HepG2 (cell line): ENCODE measurements at regions not wholly inside any gene's neighbourhood (a gene's known extent, or its start where the extent isn't known, plus 50 kb on each side); places are given as distances from the start of the nearest gene placed in this dataset.

Experiments
- ATAC-seq: fragments of 200-7000 bp; cut with Tn5 transposase; 3 replicates; pipeline ENCODE4 v1.9.1; 2020; ENCODE audit warnings: mild to moderate bottlenecking, moderate library complexity
- BruUV-seq: library from RNA; stranded (reverse); fragments of 400-500 nt; replicated peaks from 2 replicates; lab custom pipeline; 2021; lab: Mats Ljungman, UMichigan
- CTCF ChIA-PET: fragments of 300-600 bp; formaldehyde crosslinking; extraction: SDS; loops from one replicate; lab custom pipeline; 2021; ENCODE audit warnings: low total read pairs, inconsistent platforms, low intra/inter-chr PET ratio; lab: Yijun Ruan, JAX
- POLR2A ChIA-PET: fragments of 350-600 bp; sonication (Branson Sonifier 250); formaldehyde crosslinking; loops from one replicate; lab custom pipeline; 2020; ENCODE audit warnings: antibody characterized with exemption, inconsistent platforms; lab: Yijun Ruan, JAX
- DNase-seq: peaks from one replicate; pipeline ENCODE4 v3.0.0-alpha.2; 2015; ENCODE audit warnings: low spot score
- FAIRE-seq: peaks from 3 replicates; lab custom pipeline; 2011; peaks lifted over from hg19 to GRCh38; lab: Jason Lieb, UNC
- H2AFZ ChIP-seq: one replicate; pipeline ENCODE4 v1.6.1; 2011; ENCODE audit warnings: low read length, inconsistent platforms
- H3K27ac ChIP-seq: fragments of 300-600 bp; 3 replicates; pipeline ENCODE4 v1.8.0; 2011; ENCODE audit warnings: mixed run types, mild to moderate bottlenecking, mixed read lengths, low read length, inconsistent platforms; ENCODE audit not compliant: insufficient read depth; ENCODE audit errors: extremely low read length
- H3K27me3 ChIP-seq, 2 experiments: fragments of 200-600 bp in 1 of 2; 2 replicates in 1 of 2; 3 replicates in 1 of 2; pipeline versions ENCODE4 v1.6.0 to v1.8.0; 2011; ENCODE audit warnings: low read length in 2 of 2, mild to moderate bottlenecking in 2 of 2, moderate library complexity in 2 of 2, inconsistent platforms in 1 of 2; ENCODE audit not compliant: insufficient read depth in 2 of 2, control insufficient read depth in 1 of 2
- H3K36me3 ChIP-seq, 2 experiments: fragments of 200-600 bp in 1 of 2; replicated peaks in 1 of 2; 2 replicates in 1 of 2; 3 replicates in 1 of 2; pipeline versions ENCODE4 v1.5.1 to v1.8.0; 2011; ENCODE audit warnings: low read length in 2 of 2, inconsistent platforms in 1 of 2; ENCODE audit not compliant: insufficient read depth in 2 of 2, control insufficient read depth in 1 of 2
- H3K4me1 ChIP-seq: 2 replicates; pipeline ENCODE4 v1.5.1; 2012; ENCODE audit warnings: low read length, inconsistent platforms; ENCODE audit not compliant: insufficient read depth
- H3K4me2 ChIP-seq: 2 replicates; pipeline ENCODE4 v1.6.0; 2011; ENCODE audit warnings: low read depth, low read length, inconsistent platforms
- H3K4me3 ChIP-seq, 3 experiments: fragments of 200-600 bp in 1 of 3; sonication (generic), shearing (Covaris generic) in 1 of 3; replicated peaks in 1 of 3; 2 replicates each; pipeline ENCODE4 v1.5.1; 2011 to 2016; ENCODE audit warnings: low read length in 3 of 3, inconsistent platforms in 2 of 3, low read depth in 2 of 3, mild to moderate bottlenecking in 2 of 3, control low read depth in 1 of 3, mixed read lengths in 1 of 3; ENCODE audit not compliant: insufficient read depth in 1 of 3
- H3K79me2 ChIP-seq: one replicate; pipeline ENCODE4 v1.6.1; 2011; ENCODE audit warnings: low read length, inconsistent platforms; ENCODE audit not compliant: insufficient read depth
- H3K9ac ChIP-seq: 2 replicates; pipeline ENCODE4 v1.6.0; 2011; ENCODE audit warnings: mild to moderate bottlenecking, low read depth, low read length, inconsistent platforms; ENCODE audit not compliant: insufficient read depth
- H3K9me3 ChIP-seq: 2 replicates; pipeline ENCODE4 v1.5.1; 2012; ENCODE audit warnings: mild to moderate bottlenecking, low read length
- H4K20me1 ChIP-seq: 2 replicates; pipeline ENCODE4 v1.6.0; 2011; ENCODE audit warnings: inconsistent platforms, mild to moderate bottlenecking, low read length, moderate library complexity; ENCODE audit not compliant: insufficient read depth
- ARNT ChIP-seq: fragments of 450-650 bp; IDR thresholded peaks from 2 replicates; pipeline ENCODE4 v1.6.1; 2017
- CENPT ChIP-seq: sonication (generic); formaldehyde crosslinking; IDR thresholded peaks from 2 replicates; pipeline ENCODE4 v1.8.0; 2022; ENCODE audit warnings: low read depth, mild to moderate bottlenecking, moderate library complexity, missing genetic modification reagents
- CENPX ChIP-seq: sonication (generic); formaldehyde crosslinking; IDR thresholded peaks from 2 replicates; pipeline ENCODE4 v1.9.0; 2021; ENCODE audit warnings: mild to moderate bottlenecking, missing genetic modification reagents, moderate library complexity
- IKZF1 ChIP-seq: fragments of 450-650 bp; IDR thresholded peaks from 2 replicates; pipeline ENCODE4 v1.7.1; 2016
- IKZF4 ChIP-seq: sonication (generic); formaldehyde crosslinking; IDR thresholded peaks from 2 replicates; pipeline ENCODE4 v1.5.1; 2020; ENCODE audit warnings: borderline replicate concordance, mild to moderate bottlenecking, low read depth, missing genetic modification reagents; ENCODE audit errors: not compliant biosample characterization
- KLF9 ChIP-seq: IDR thresholded peaks from 2 replicates; pipeline ENCODE4 v1.6.1; 2016; ENCODE audit warnings: low read depth
- NFKBIZ ChIP-seq: IDR thresholded peaks from 2 replicates; pipeline ENCODE4 v1.6.1; 2018; ENCODE audit warnings: missing genetic modification reagents, missing compliant biosample characterization
- SIN3B ChIP-seq: fragments of 150-350 bp; IDR thresholded peaks from 2 replicates; pipeline ENCODE4 v1.6.1; 2014; ENCODE audit warnings: low read length
- SMAD3 ChIP-seq: sonication (generic); formaldehyde crosslinking; IDR thresholded peaks from 2 replicates; pipeline ENCODE4 v1.4.0; 2020; ENCODE audit warnings: missing genetic modification reagents
- ZNF224 ChIP-seq: sonication (generic); formaldehyde crosslinking; IDR thresholded peaks from 2 replicates; pipeline ENCODE4 v1.5.0; 2020; ENCODE audit warnings: mild to moderate bottlenecking, missing genetic modification reagents
- ZNF790 ChIP-seq: sonication (generic); formaldehyde crosslinking; IDR thresholded peaks from 2 replicates; pipeline ENCODE4 v1.8.0; 2022; ENCODE audit warnings: missing genetic modification reagents, mild to moderate bottlenecking, borderline replicate concordance
- WGBS: methylation state at CpG from one replicate; pipeline ENCODE4 v1.1.6; 2017; ENCODE audit warnings: low lambda C conversion rate; 5-methylcytosine and 5-hydroxymethylcytosine counted together
- in situ Hi-C: cut with HindIII; loops from 2 replicates; pipeline ENCODE4 v1.10.0; 2017; ENCODE audit warnings: low pct_unique_long_range_greater_than_20kb; ENCODE audit not compliant: extremely low pct_ligation_motif_present
- intact Hi-C: fragments of 100-400 bp; cut with micrococcal nuclease; formaldehyde crosslinking; loops from one replicate; pipeline ENCODE4 v1.10.0; 2022; ENCODE audit not compliant: unreplicated experiment
- TF ChIP-seq, protein P1 (sequence below): sonication (generic); formaldehyde crosslinking; IDR thresholded peaks from 2 replicates; pipeline ENCODE4 v1.5.1; 2020; ENCODE audit warnings: missing genetic modification reagents, mild to moderate bottlenecking, borderline replicate concordance
- TF ChIP-seq, protein P2 (sequence below): IDR thresholded peaks from 2 replicates; pipeline ENCODE4 v1.6.1; 2016; ENCODE audit warnings: control low read depth
- TF ChIP-seq, protein P3 (sequence below): sonication (generic); formaldehyde crosslinking; IDR thresholded peaks from 2 replicates; pipeline ENCODE4 v1.5.1; 2020; ENCODE audit warnings: mild to moderate bottlenecking, missing genetic modification reagents, moderate library complexity

DNA sequence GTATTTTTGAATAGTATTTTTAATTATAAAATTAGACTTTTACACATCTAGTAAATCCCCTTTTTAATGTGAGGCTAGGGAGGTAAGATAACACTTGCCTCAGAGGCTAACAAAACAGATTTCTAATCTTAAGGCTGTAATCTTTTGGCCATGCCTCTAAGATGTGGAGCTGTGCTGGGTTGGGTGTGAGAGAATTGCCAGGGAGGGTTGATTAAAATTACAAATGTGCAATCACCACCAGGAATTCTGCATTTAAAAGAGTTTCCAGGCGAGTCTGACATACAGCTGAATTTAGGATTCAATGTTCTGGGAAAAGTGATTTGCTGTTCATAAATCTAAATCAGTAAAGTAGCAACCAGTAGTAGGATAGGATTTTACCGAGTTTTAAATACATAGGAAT lies 73.3 kb downstream of the NUDT12 start:
- Histone ChIP-seq H2AFZ (no peak overlapping the region), H3K79me2 (no peaks in the 10 kb centered on the region), H3K9ac (no peak overlapping the region), H3K27ac (no peak overlapping the region), H3K4me1 (no peaks in the 10 kb centered on the region), H3K36me3 (no peaks in the 10 kb centered on the region), H3K9me3 (no peaks in the 10 kb centered on the region), H3K27me3 (no peaks in the 10 kb centered on the region), H3K4me2 (no peak overlapping the region), H3K4me3 (no peak overlapping the region), H4K20me1 (no peaks in the 10 kb centered on the region)
- TF ChIP-seq SMAD3 (CRISPR knock-in tag): no peak
- TF ChIP-seq IKZF1: no peak
- no peak for TF ChIP-seq ARNT
- TF ChIP-seq SIN3B: no peak
- TF ChIP-seq, protein P1, sequence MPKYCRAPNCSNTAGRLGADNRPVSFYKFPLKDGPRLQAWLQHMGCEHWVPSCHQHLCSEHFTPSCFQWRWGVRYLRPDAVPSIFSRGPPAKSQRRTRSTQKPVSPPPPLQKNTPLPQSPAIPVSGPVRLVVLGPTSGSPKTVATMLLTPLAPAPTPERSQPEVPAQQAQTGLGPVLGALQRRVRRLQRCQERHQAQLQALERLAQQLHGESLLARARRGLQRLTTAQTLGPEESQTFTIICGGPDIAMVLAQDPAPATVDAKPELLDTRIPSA (CRISPR knock-in tag): no peak
- no peak for TF ChIP-seq KLF9 (CRISPR knock-in tag)
- TF ChIP-seq ZNF790 (CRISPR knock-in tag): no peak
- TF ChIP-seq, protein P2, sequence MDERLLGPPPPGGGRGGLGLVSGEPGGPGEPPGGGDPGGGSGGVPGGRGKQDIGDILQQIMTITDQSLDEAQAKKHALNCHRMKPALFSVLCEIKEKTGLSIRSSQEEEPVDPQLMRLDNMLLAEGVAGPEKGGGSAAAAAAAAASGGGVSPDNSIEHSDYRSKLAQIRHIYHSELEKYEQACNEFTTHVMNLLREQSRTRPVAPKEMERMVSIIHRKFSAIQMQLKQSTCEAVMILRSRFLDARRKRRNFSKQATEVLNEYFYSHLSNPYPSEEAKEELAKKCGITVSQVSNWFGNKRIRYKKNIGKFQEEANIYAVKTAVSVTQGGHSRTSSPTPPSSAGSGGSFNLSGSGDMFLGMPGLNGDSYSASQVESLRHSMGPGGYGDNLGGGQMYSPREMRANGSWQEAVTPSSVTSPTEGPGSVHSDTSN: no peak
- no peak for TF ChIP-seq NFKBIZ (CRISPR knock-in tag)
- TF ChIP-seq, protein P3, sequence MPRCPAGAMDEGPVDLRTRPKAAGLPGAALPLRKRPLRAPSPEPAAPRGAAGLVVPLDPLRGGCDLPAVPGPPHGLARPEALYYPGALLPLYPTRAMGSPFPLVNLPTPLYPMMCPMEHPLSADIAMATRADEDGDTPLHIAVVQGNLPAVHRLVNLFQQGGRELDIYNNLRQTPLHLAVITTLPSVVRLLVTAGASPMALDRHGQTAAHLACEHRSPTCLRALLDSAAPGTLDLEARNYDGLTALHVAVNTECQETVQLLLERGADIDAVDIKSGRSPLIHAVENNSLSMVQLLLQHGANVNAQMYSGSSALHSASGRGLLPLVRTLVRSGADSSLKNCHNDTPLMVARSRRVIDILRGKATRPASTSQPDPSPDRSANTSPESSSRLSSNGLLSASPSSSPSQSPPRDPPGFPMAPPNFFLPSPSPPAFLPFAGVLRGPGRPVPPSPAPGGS (CRISPR knock-in tag): no peak
- TF ChIP-seq ZNF224 (CRISPR knock-in tag): no peak
- TF ChIP-seq IKZF4 (CRISPR knock-in tag): no peak
- TF ChIP-seq CENPX (CRISPR knock-in tag): no peak
- TF ChIP-seq CENPT (CRISPR knock-in tag): no peak
- ChIA-PET CTCF (no interaction called here), POLR2A (no interaction called here)
- 2% methylated on average over 2 of the region's 2 CpGs for WGBS
- FAIRE-seq: no peak
- no peak for ATAC-seq
- intact Hi-C loops: no loop called here
- in situ Hi-C loops: no loop called here
- DNase-seq: no peak
- no TSS peak for BruUV-seq
